Ovary (tissue), 7 donors: ENCODE measurements at regions not wholly inside any gene's neighbourhood (a gene's known extent, or its start where the extent isn't known, plus 50 kb on each side); places are given as distances from the start of the nearest gene placed in this dataset.

Experiments
- DNase-seq, 5 donors: peaks; one replicate each; pipeline ENCODE4 v3.0.0-alpha.2; 2019 to 2020
- H3K27ac ChIP-seq, 2 donors: fragments of 200-600 bp; one replicate each; pipeline versions ENCODE4 v1.5.1 to v1.8.0; 2019 to 2022
- H3K27me3 ChIP-seq: fragments of 200-600 bp; one replicate; pipeline ENCODE4 v1.8.0; 2022
- H3K36me3 ChIP-seq: fragments of 200-600 bp; sonication (generic); one replicate; pipeline ENCODE4 v1.5.1; 2019
- H3K4me1 ChIP-seq: one replicate; pipeline ENCODE4 v1.8.1; 2013; ENCODE audit warnings: mild to moderate bottlenecking, moderate library complexity; ENCODE audit not compliant: insufficient read depth
- H3K4me3 ChIP-seq: fragments of 200-600 bp; sonication (generic); one replicate; pipeline ENCODE4 v1.5.1; 2017
- H3K9me3 ChIP-seq, 2 donors: fragments of 200-600 bp in 1 of 2; sonication (generic) in 1 of 2; one replicate each; pipeline versions ENCODE4 v1.5.1 to v1.8.1; 2013 to 2019; ENCODE audit warnings: mild to moderate bottlenecking in 1 of 2, moderate library complexity in 1 of 2
- EP300 ChIP-seq: sonication (generic); formaldehyde crosslinking; IDR thresholded peaks from one replicate; pipeline ENCODE4 v1.6.1; 2017; ENCODE audit warnings: antibody characterized with exemption
- POLR2A ChIP-seq: fragments of 450-650 bp; IDR thresholded peaks from one replicate; pipeline ENCODE4 v1.6.1; 2017; ENCODE audit warnings: antibody characterized with exemption, mild to moderate bottlenecking, moderate library complexity
- WGBS, 3 donors: extraction: QIAGEN DNeasy Blood & Tissue Kit in 1 of 3; methylation state at CpG; one replicate each; pipeline versions ENCODE4 v1.1.5 to v1.1.7; 2013 to 2017; 5-methylcytosine and 5-hydroxymethylcytosine counted together
- intact Hi-C, 4 donors: fragments of 100-400 bp; cut with DNase I; formaldehyde crosslinking; loops; one replicate each; pipeline versions ENCODE4 v1.11.0 to v1.15.1; 2022 to 2023
- TF ChIP-seq, protein P1 (sequence below), 3 donors: fragments of 450-650 bp in 2 of 3; fragments of 200-600 bp in 1 of 3; IDR thresholded peaks; one replicate each; pipeline versions ENCODE4 v1.5.1 to v1.8.0; 2016 to 2022; ENCODE audit warnings: antibody characterized with exemption in 3 of 3, mild to moderate bottlenecking in 1 of 3
- donor health status: DM: no; HTN: no; CAD: no; lungs with moderate emphysema.
- donor health status: DM: no; HTN: no; CAD: no.
- donor health status: Bipolar disorder and iron deficiency.
- donor health status: DM: no; HTN: no; CAD: no.
- donor health status: DM: yes; HTN: yes; CAD: no.

DNA sequence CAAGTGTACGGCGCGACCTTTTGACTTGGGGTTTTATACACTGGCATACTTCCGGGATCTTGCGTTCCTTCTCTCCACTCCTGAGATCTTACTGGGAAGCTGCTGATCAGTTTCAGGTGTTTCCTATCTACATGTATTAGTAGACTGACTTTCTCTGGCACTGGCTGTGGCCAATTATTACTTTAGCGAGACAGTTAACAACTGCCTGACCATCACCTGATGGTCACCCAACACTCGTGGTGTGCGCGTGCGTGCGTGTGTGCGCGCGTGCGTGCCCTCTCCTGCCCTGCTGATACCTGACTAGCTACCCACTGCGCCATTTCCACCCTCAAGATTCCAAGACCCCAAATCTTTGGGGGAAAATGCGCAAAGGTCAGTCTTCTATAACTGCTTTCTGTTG is 249.9 kb downstream of the AEBP2 start:
- WGBS, 3 donors, result 92 to 95% (median 95%) methylated on average over 17 of the region's 17 CpGs
- H3K27me3 ChIP-seq, result no peaks in the 10 kb centered on the region
- TF ChIP-seq, protein P1, sequence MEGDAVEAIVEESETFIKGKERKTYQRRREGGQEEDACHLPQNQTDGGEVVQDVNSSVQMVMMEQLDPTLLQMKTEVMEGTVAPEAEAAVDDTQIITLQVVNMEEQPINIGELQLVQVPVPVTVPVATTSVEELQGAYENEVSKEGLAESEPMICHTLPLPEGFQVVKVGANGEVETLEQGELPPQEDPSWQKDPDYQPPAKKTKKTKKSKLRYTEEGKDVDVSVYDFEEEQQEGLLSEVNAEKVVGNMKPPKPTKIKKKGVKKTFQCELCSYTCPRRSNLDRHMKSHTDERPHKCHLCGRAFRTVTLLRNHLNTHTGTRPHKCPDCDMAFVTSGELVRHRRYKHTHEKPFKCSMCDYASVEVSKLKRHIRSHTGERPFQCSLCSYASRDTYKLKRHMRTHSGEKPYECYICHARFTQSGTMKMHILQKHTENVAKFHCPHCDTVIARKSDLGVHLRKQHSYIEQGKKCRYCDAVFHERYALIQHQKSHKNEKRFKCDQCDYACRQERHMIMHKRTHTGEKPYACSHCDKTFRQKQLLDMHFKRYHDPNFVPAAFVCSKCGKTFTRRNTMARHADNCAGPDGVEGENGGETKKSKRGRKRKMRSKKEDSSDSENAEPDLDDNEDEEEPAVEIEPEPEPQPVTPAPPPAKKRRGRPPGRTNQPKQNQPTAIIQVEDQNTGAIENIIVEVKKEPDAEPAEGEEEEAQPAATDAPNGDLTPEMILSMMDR (IDR thresholded peaks at IDR 0.05), result no peak
- TF ChIP-seq EP300, result no peak
- no peak for TF ChIP-seq POLR2A
- no peaks in the 10 kb centered on the region for H3K9me3 ChIP-seq
- DNase-seq, result no peak
- no peak overlapping the region for H3K4me3 ChIP-seq
- no peaks in the 10 kb centered on the region for H3K4me1 ChIP-seq
- no peaks in the 10 kb centered on the region for H3K36me3 ChIP-seq
- intact Hi-C loops, result no loop called here
- H3K27ac ChIP-seq, result no peak overlapping the region

DNA sequence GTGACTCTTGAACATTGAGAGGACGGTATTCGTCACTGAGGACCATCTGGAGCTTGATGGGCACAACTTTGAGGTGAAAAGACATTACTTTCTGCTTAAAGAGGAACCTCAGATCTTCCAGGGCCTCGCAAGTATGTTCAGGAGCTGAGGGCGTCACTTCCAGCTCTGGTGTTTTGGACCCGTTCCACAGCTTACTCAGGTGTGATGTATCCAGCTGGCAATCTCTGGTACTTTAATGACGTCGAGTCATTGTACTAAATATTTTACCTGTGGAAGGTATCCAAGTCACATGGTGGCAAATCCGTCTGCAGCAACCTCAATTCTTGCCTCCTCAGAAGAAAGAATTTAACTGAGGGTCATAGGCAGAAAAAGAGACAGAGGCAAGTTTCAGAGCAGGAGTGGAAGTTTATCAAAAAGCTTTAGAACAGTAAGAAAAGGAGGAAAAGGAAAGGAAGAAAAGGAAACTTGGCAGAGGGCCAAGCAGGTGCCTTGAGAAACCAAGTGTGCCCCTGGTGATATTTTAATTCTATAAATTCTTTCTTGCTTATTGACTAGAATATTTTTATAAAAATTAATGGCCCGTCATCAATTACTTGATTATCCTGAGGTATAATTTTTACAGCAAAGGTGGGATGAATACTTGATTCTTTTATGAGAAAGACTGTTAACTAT is 250.6 kb downstream of the AEBP2 start:
- TF ChIP-seq POLR2A, result no peak
- TF ChIP-seq, protein P1 (IDR thresholded peaks at IDR 0.05), result no peak
- no peak for TF ChIP-seq EP300
- H3K4me1 ChIP-seq, result no peaks in the 10 kb centered on the region
- H3K27me3 ChIP-seq, result no peaks in the 10 kb centered on the region
- no peaks in the 10 kb centered on the region for H3K36me3 ChIP-seq
- WGBS, 3 donors, result 94 to 96% (median 95%) methylated on average over 9 of the region's 9 CpGs
- H3K27ac ChIP-seq, result no peak overlapping the region
- DNase-seq, result no peak
- intact Hi-C loops, result no loop called here
- H3K4me3 ChIP-seq, result no peak overlapping the region
- no peaks in the 10 kb centered on the region for H3K9me3 ChIP-seq

DNA sequence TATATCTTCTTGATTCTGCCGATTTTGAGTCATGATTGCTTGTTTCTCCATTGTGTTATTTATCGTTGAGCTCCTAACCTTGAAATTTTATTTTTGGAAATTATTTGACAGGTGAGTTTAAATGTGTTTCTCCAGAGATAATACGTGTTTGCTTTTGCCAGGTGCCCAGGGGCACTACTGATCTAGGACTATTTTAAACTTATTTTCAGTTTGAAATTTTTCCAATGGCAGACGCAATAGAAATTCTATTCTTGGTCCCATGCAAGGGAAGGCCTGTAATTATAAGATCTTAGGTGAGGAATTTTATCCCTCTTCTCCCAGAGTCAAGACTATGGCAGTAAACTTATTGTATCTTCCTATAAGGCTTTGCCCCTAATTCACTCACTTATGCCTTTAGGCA is 252.8 kb downstream of the AEBP2 start:
- no peak for DNase-seq
- Histone ChIP-seq H3K4me3 (no peak overlapping the region), H3K4me1 (no peaks in the 10 kb centered on the region), H3K36me3 (no peaks in the 10 kb centered on the region), H3K9me3 (no peaks in the 10 kb centered on the region), H3K27ac (no peak overlapping the region), H3K27me3 (no peaks in the 10 kb centered on the region)
- TF ChIP-seq EP300 (no peak), POLR2A (no peak)
- TF ChIP-seq, protein P1 (IDR thresholded peaks at IDR 0.05), result no peak
- intact Hi-C loops, result no loop called here
- 77 to 81% (median 80%) methylated on average over 4 of the region's 4 CpGs for WGBS, 3 donors

DNA sequence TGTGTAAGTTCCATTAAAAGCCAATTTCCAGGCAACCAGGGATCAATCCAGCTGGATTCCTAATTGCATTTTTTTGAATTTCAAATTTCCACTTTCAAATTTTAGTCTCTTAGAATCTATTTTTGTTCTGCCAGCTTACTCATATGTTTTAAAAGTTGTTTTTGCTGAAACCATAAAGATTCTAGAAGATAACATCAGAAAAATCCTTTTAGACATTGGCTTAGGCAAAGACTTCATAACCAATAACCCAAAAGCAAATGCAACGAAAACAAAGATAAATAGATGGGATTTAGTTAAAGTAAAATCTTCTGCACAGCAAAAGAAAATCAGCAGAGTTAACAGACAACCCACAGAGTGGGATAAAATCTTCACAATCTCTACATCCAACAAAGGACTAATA is 253.3 kb downstream of the AEBP2 start:
- Histone ChIP-seq H3K9me3 (no peaks in the 10 kb centered on the region), H3K4me3 (no peak overlapping the region), H3K27me3 (no peaks in the 10 kb centered on the region), H3K4me1 (no peaks in the 10 kb centered on the region), H3K27ac (no peak overlapping the region), H3K36me3 (no peaks in the 10 kb centered on the region)
- TF ChIP-seq EP300, result no peak
- no peak for TF ChIP-seq POLR2A
- TF ChIP-seq, protein P1 (IDR thresholded peaks at IDR 0.05), result no peak
- intact Hi-C loops, result no loop called here
- DNase-seq, result no peak
- WGBS, 3 donors, result 89 to 95% (median 93%) methylated on average over 1 of the region's 1 CpG
